ENCODE measurements at regions not wholly inside any gene's neighbourhood (a gene's known extent, or its start where the extent isn't known, plus 50 kb on each side); places are given as distances from the start of the nearest gene placed in this dataset.

- CTCF ChIA-PET, result no interaction called here
- no peak for DNase-seq
- POLR2A ChIA-PET (ENCODE audit: unreplicated experiment), result no interaction called here
- ATAC-seq, result no peak
- no peaks in the 10 kb centered on the region for H3F3A ChIP-seq (ENCODE audit: low read length, unreplicated experiment)
- no peaks in the 10 kb centered on the region for H3K36me3 ChIP-seq (ENCODE audit: low read depth, low read length)
- H3K4me1 ChIP-seq (ENCODE audit: insufficient read depth, low read length), result no peaks in the 10 kb centered on the region
- H2AFZ ChIP-seq (ENCODE audit: low read length), result no peak overlapping the region
- no peak for TF ChIP-seq CTCF (conservative IDR thresholded peaks at IDR 0.05; ENCODE audit: low read depth, low read length)
- TF ChIP-seq EZH2phosphoT487 (IDR thresholded peaks at IDR 0.05; ENCODE audit: borderline replicate concordance, low read length), result no peak
- no peak for TF ChIP-seq EZH2 (IDR thresholded peaks at IDR 0.05; ENCODE audit: low read length, unreplicated experiment)
- intact Hi-C loops (cut with micrococcal nuclease), result no loop called here
- H3K27ac ChIP-seq (ENCODE audit: low read length), result no peak overlapping the region
- no peaks in the 10 kb centered on the region for H3K79me2 ChIP-seq (ENCODE audit: low read length)
- H4K20me1 ChIP-seq (ENCODE audit: low read length), result no peaks in the 10 kb centered on the region
- BruUV-seq (replicated peaks), result no TSS peak
- H3K4me3 ChIP-seq (ENCODE audit: low read length), result no peak overlapping the region
- H3K9me2 ChIP-seq (replicated peaks; ENCODE audit: low read length), result no peaks in the 10 kb centered on the region
- no peaks in the 10 kb centered on the region for H3K27me3 ChIP-seq (ENCODE audit: low read length)
- H3K9me3 ChIP-seq (ENCODE audit: low read length), result no peaks in the 10 kb centered on the region
- H3K4me2 ChIP-seq (ENCODE audit: low read length), result no peak overlapping the region
- H3K9ac ChIP-seq (ENCODE audit: low read length), result no peak overlapping the region
Observed at GRCh38 chr20:39298571-39299506, 336.7 kb downstream of the DHX35 start.

GRCh38 chr20:39298121-39298520 is 336.0 kb downstream of the DHX35 start:
- no peaks in the 10 kb centered on the region for H3K9me2 ChIP-seq (replicated peaks; ENCODE audit: low read length)
- CTCF ChIA-PET, result no interaction called here
- H3F3A ChIP-seq (ENCODE audit: low read length, unreplicated experiment), result no peaks in the 10 kb centered on the region
- H3K4me2 ChIP-seq (ENCODE audit: low read length), result no peak overlapping the region
- no peak for TF ChIP-seq EZH2 (IDR thresholded peaks at IDR 0.05; ENCODE audit: low read length, unreplicated experiment)
- no peak for TF ChIP-seq EZH2phosphoT487 (IDR thresholded peaks at IDR 0.05; ENCODE audit: borderline replicate concordance, low read length)
- TF ChIP-seq CTCF (conservative IDR thresholded peaks at IDR 0.05; ENCODE audit: low read depth, low read length), result no peak
- BruUV-seq (replicated peaks), result no TSS peak
- no peaks in the 10 kb centered on the region for H3K4me1 ChIP-seq (ENCODE audit: insufficient read depth, low read length)
- no peak overlapping the region for H3K27ac ChIP-seq (ENCODE audit: low read length)
- no peak overlapping the region for H3K9ac ChIP-seq (ENCODE audit: low read length)
- no peaks in the 10 kb centered on the region for H4K20me1 ChIP-seq (ENCODE audit: low read length)
- no peaks in the 10 kb centered on the region for H3K36me3 ChIP-seq (ENCODE audit: low read depth, low read length)
- ATAC-seq, result no peak
- POLR2A ChIA-PET (ENCODE audit: unreplicated experiment), result no interaction called here
- DNase-seq, result no peak
- H3K27me3 ChIP-seq (ENCODE audit: low read length), result no peaks in the 10 kb centered on the region
- H3K79me2 ChIP-seq (ENCODE audit: low read length), result no peaks in the 10 kb centered on the region
- no peak overlapping the region for H2AFZ ChIP-seq (ENCODE audit: low read length)
- H3K9me3 ChIP-seq (ENCODE audit: low read length), result no peaks in the 10 kb centered on the region
- no peak overlapping the region for H3K4me3 ChIP-seq (ENCODE audit: low read length)
- intact Hi-C loops (cut with micrococcal nuclease), result no loop called here

DNA sequence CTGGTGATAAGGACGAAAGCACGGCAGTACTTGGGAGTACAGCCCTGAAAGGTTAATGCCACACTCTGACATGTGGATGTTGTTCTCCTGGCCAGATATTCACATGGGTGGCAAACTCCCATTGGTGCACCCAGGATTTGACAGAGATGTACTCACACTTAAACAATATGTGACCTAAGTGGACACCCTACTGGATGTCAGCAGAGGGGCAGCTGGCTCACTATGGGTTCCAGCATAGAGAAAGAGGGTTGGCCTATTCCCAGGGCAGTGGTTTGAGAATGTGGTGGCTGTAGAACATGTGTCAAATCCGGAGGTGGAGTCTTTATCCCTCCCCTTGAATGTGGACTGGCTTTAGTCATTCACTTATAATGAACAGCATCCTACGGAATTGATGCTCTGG is 333.2 kb downstream of the DHX35 start:
- no peaks in the 10 kb centered on the region for H3K36me3 ChIP-seq (ENCODE audit: low read depth, low read length)
- no peaks in the 10 kb centered on the region for H3K9me2 ChIP-seq (replicated peaks; ENCODE audit: low read length)
- ATAC-seq, result no peak
- no peaks in the 10 kb centered on the region for H3K79me2 ChIP-seq (ENCODE audit: low read length)
- no peak overlapping the region for H3K9ac ChIP-seq (ENCODE audit: low read length)
- no peak for DNase-seq
- H3K9me3 ChIP-seq (ENCODE audit: low read length), result no peaks in the 10 kb centered on the region
- H3K27ac ChIP-seq (ENCODE audit: low read length), result no peak overlapping the region
- no peaks in the 10 kb centered on the region for H3K27me3 ChIP-seq (ENCODE audit: low read length)
- no peak overlapping the region for H3K4me2 ChIP-seq (ENCODE audit: low read length)
- no peak overlapping the region for H3K4me3 ChIP-seq (ENCODE audit: low read length)
- no peak for TF ChIP-seq EZH2 (IDR thresholded peaks at IDR 0.05; ENCODE audit: low read length, unreplicated experiment)
- TF ChIP-seq CTCF (conservative IDR thresholded peaks at IDR 0.05; ENCODE audit: low read depth, low read length), result no peak
- TF ChIP-seq EZH2phosphoT487 (IDR thresholded peaks at IDR 0.05; ENCODE audit: borderline replicate concordance, low read length), result no peak
- no TSS peak for BruUV-seq (replicated peaks)
- POLR2A ChIA-PET (ENCODE audit: unreplicated experiment), result no interaction called here
- intact Hi-C loops (cut with micrococcal nuclease), result no loop called here
- CTCF ChIA-PET, result no interaction called here
- H3F3A ChIP-seq (ENCODE audit: low read length, unreplicated experiment), result no peaks in the 10 kb centered on the region
- H3K4me1 ChIP-seq (ENCODE audit: insufficient read depth, low read length), result no peaks in the 10 kb centered on the region
- no peaks in the 10 kb centered on the region for H4K20me1 ChIP-seq (ENCODE audit: low read length)
- H2AFZ ChIP-seq (ENCODE audit: low read length), result no peak overlapping the region
